ENCODE measurements at regions not wholly inside any gene's neighbourhood (a gene's known extent, or its start where the extent isn't known, plus 50 kb on each side); places are given as distances from the start of the nearest gene placed in this dataset.
"Not testable (repeated sequence)": the region's sequence is repeated elsewhere in the genome, so short reads cannot be mapped to it uniquely, and the experiment has no call there.

DNA sequence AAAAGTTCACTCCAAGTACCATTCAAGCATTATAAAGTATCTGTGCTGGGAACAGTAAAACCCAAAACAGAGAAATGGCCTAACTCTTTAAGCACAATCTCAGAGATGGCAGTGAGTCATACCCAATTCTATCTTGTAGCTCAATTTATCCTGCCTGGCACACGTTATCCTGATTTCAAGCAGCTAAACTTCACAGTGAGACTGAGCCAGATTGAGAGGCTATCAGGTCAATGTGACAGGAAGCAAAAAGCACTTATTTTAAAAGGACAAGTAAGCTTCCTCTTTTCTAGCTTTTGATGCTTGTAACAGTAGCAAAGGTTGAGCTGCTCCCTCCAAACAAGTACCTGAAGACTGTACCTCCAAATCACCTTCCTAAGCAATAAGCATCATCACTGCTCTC is 324.9 kb downstream of the NAF1 start:
- DNase-seq (ENCODE audit: low spot score), result no peak

DNA sequence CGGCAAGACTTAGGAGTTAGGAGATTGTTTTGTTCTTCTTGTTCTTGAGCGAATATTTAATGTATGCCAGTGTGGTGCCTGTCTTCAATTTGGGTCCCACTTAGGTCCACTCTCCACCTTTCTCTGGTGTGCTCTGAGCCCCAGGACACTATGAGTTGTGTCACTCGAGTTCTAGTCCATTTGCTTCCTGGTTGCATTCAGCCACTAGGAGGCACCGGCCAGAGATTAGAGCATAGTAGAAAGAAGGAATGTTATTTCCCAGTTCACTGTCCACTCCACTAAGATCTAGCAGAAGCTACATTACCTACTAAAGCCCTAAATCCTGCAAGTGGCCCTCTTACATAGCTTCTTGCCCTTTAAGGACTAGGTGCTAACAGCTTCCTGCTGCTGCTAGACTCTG is 326.9 kb downstream of the NAF1 start:
- DNase-seq (ENCODE audit: low spot score), result no peak

DNA sequence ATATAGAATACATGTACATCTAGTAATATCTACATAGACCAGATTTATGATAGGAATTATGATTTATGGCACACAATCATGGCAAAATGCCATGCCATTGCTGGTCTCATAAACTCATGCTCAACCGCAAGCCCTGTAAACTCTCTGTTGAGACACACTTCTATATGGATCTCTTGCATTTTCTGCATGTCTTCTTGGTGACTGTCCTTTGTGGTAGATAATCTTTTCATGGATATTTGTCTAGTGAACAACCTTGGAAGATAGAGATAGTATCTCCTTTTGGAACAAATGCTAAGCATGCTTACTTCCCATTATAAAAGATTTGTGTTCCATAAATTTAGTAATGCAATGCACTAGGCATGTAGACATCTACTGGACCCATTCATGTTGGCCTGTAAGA is 328.0 kb downstream of the NAF1 start:
- no peak for DNase-seq (ENCODE audit: low spot score)

DNA sequence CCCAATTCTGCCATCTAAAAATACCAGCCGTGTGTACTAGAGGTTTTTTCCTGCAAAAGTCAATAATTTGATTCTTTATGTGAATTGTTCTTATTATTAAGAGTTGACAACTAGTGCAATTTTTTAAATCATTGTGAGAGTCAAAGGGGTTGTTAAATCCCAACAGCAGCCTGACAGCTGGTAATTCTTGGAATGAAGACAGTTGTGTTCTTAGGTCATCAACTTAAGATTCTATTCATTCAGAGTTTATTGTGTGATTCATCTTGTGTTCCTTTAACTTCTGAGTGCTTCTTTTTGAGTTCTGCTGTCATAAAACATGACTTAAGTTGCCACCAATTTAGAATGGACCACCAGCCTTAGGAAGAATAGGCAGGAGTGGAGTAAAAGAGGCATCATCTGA is 329.0 kb downstream of the NAF1 start:
- DNase-seq (ENCODE audit: low spot score), result no peak

DNA sequence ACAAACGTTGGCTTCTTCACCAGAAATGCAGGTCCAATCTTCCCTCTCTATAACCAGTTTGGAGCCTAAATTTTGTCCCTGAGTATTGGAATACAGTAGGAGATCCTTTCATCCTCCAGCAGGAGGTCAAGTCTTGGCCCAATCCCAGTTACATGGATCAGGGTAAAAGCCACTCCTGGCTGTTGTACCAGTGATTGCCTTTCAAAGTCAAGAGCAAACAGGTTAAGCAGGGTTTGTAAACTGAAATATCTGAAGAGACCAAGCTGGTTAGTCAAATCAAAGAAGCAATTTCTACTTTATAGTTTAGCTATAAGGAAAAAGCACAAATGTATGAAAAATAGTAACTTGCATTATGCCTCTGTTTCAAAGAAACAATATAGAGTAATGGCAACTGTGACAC is 329.4 kb downstream of the NAF1 start:
- DNase-seq (ENCODE audit: low spot score), result no peak

DNA sequence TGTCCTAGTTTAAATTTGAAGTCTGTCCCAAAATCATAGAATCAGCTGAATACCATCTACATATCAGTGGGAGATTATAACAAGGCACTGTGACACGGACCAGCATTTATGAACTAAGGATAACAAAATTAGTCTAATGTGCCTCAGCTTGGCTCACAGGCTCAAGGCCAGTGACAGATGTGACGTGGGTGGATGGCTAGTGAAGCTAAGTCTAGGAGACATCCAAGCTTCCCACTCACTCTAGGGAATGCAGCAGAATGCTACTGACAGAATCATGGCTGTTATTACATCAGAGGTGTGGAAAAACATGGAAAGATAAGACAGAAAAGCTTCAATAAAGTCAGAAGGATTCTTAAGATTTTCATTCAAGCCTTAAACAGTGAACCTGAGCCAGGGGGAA is 329.9 kb downstream of the NAF1 start:
- no peak for DNase-seq (ENCODE audit: low spot score)

DNA sequence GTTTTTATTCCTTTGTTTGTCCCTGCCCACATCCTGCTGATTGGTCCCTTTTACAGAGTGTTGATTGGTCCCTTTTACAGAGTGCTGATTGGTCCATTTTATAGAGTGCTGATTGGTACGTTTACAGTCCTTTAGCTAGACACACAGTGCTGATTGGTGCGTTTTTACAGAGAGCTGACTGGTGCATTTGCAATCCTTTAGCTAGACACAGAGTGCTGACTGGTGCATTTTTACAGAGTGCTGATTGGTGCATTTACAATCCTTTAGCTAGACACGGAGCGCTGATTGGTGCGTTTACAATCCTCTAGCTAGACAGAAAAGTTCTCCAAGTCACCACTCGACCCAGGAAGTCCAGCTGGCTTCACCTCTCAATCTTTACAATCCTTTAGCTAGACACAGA is 330.4 kb downstream of the NAF1 start:
- not testable (repeated sequence) for DNase-seq (ENCODE audit: low spot score)

DNA sequence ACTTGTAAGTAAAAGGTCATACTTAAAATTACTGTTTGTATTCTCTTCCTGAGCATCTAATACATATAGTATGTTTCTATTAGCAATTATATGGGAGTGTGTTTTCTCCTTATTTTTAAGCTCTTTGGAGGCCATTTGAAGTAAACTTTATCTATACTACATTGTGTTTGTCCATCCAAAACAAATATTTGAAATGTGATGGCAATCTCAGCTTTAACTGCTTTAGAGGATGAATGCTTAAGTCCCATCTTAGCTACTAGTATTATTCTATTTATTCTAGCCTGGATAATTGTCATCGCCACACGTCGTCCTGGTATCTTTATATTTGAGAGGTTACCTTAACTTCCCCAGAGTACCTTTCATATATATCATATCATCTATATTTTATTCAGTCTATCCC is 335.8 kb downstream of the NAF1 start:
- DNase-seq (ENCODE audit: low spot score), result no peak

DNA sequence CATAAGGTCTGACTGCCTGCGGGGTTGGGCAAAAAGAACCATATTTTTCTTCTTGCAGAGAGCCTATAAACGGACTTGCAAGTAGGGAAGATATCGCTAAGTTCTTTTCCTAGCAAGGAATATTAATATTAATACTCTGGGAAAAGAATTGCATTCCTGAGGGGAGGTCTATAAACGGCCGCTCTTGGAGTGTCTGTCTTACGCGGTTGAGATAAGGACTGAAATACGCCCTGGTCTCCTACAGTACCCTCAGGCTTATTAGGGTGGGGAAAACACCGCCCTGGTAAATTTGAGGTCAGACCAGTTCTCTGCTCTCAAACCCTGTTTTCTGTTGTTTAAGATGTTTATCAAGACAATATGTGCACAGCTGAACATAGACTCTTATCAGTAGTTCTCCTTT is 349.3 kb downstream of the NAF1 start:
- not testable (repeated sequence) for DNase-seq (ENCODE audit: low spot score)

DNA sequence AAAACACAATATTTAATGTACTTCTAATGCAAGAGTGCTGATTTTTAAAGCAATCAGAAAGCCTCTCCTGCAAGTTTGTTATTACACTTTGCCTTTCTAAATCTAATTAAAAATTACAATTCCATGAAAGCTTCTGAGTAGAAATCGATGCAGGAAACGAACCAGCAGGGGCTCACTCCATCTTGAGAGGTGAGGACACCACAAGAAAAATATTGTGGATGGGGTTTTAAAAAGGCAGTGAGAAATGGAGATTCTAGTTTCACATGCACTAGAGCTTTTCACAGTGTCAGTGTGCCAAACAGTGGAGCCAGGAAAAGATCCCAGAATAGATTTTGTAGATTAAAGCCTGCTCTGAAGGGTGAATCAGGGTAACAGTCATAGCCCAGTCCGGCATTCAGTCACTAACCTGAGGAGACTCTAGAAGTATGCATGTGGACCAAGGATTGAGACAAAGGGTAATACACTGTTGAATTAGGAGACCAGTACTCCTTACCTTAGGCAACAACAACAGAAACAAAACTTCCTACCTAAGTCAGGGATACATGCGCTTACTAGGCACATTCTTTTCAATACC is 362.3 kb downstream of the NAF1 start:
- no peak for DNase-seq (ENCODE audit: low spot score)

DNA sequence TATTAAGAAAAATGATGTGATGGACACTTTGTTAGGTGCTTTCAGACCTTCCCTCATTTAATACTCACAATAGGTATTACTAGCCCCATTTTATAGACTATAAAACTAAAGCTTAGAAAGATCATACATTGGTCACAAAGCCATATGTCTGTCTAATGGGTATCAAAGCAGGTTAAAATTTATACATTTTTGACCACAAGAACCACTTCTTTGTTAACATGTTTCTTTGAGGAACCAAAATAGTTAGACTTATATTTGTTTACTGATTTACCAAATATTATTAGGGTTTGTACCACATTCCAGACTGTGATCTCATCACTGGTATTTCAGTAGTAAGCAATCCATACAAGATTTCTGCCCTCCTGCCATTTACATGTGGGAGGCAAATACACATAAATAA is 363.3 kb downstream of the NAF1 start:
- no peak for DNase-seq (ENCODE audit: low spot score)

DNA sequence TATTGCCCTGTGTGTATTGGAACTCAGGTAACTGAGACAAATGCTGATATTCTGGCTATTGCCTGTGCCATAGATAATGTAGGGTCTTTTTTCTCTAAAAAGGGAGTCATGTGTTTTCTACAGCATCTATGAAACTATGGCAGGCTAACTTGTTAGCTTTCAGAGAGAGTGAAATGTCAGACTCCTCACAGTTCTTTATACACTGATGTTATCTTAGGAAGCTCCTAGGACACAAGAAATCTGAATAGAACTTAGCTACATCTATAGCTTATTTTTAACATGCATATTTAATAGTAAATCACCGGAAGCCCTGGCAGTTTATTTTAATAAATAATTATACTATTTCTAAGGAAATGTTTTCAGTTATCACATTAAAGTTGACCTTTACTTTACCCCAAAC is 369.6 kb downstream of the NAF1 start:
- no peak for DNase-seq (ENCODE audit: low spot score)

DNA sequence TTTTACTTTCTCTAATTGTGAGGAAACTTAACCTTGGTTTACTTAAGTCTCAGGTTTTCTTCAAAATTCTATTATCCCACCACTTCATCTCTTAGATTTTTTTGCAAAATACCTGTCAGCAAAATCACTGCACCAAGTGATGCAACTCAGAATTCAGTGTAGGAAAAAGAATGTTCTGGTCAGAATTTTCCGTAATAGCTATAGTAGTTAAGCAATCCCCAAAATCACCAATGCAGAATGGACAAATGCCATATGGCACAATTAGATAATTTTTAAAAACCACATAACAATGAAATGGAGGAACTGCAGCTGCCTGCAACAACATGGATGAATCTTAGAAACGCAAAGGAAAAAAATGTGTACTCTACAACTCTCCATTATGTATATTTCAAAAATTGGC is 373.1 kb downstream of the NAF1 start:
- no peak for DNase-seq (ENCODE audit: low spot score)

DNA sequence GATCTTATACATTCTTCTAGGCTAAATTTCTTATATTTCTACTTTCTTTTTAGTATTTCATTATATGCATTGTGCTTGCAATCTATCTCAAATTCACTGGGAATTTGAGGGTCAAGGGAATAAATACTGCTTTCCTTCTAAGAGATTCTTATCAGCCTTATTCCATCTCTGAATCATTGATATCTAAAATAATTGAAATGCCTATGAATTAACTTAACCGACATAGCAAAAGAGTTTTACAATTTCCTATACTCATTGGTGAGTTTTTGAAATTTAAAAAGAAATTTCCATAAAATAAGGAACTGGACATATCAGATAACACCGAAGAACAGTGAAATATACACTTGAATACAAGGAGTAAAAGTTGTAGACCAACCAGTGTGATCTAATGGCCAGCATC is 373.7 kb downstream of the NAF1 start:
- DNase-seq (ENCODE audit: low spot score), result no peak

DNA sequence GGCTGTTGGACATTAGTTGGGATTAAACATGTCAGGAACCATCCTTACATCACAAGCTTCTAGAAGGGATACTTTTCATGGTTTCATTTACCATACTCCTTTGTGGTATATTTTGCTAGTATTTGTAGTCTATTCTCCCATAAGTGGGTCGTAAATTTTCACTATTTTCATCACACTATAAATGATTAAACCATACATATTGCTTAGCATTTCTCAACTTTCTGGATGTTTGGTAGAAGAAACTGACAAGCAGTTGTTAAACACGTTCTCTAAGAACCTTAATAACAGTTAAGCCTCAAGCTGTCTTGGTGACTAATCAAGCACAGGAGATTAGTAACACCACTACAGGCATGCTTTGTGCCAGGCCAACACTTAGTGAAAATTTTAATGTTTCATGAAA is 375.5 kb downstream of the NAF1 start:
- no peak for DNase-seq (ENCODE audit: low spot score)

DNA sequence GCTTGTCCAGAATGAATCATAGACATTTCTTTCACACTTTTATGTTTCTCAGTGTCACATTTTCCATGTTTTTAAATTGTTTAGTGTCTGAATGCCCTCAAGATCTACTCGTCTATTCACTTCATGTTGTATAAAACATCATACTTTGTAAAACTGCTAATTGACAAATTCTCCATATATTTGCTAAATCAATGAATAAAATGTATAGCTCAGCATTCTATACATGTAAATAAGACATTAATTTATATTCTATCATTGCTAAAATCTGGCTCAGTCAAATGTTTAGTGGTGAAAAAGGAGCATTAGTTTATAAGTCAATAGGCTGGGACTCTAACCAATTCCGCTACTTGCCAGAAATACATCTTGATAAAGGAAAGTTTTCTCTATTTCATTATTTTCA is 379.6 kb downstream of the NAF1 start:
- DNase-seq (ENCODE audit: low spot score), result no peak

DNA sequence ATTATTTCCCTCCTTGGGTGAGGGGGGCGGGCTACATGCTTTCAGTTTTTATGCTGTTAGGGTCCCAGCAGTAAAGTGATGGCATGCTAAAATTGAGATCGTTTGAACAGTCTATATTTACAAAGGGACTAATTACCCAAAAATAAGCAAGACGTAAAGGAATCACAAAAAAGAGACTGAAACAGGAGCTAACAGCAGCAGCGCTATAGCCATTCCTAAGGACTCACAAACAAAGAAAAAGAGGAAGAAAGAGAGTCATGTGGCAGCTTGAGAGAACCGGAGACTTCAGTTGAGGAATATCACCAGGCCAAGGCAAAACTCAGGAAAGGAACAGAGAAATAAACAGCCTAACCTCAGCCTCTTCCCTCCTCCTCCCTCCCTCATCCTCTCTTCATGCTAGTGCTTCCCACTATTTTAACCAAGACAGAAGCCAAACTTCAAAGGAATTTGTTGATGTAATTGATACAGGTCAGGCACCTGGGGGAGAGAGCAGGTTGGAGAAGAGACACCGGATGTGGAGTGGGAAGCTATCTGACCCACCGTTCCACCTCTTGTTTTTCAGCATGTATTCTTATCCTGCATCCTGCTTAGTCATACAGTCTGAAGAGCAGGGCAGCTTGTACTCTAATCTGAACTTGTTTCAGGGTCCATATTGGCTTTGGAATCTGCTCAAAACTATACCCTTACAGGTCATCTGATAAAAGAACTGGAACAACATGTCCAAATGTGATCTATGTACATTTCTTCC is 383.7 kb downstream of the NAF1 start:
- no peak for DNase-seq (ENCODE audit: low spot score)

DNA sequence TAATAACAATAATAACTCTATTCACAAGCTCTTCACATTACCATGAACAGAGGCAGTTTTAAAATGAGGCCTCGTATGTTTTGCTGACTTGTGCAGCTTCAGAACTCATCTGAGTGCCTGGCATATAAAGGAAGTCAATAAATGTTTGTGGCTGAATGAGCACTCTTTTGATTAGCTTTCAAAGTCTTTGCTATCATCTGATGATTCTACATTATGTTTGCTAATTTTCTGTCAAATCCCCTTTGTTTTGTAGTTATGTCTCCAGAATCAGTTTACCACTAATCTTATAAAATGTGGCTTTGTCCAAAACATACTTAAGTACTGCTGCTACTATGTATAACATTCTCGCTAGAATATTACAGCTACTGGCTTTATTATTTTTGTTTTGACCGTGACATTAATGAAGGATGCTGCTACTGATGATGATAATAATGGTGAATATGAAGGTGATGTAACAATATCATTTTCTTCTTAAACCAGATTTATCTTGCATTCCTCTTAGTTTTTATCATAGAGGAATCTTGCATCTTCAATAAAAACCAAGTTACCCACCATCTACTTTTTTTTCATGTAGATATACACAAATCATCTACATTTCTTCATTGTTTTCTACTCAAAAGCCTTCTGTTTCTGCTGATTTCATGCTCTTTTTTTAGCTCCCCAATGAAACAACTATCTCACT is 384.5 kb downstream of the NAF1 start:
- DNase-seq (ENCODE audit: low spot score), result no peak

DNA sequence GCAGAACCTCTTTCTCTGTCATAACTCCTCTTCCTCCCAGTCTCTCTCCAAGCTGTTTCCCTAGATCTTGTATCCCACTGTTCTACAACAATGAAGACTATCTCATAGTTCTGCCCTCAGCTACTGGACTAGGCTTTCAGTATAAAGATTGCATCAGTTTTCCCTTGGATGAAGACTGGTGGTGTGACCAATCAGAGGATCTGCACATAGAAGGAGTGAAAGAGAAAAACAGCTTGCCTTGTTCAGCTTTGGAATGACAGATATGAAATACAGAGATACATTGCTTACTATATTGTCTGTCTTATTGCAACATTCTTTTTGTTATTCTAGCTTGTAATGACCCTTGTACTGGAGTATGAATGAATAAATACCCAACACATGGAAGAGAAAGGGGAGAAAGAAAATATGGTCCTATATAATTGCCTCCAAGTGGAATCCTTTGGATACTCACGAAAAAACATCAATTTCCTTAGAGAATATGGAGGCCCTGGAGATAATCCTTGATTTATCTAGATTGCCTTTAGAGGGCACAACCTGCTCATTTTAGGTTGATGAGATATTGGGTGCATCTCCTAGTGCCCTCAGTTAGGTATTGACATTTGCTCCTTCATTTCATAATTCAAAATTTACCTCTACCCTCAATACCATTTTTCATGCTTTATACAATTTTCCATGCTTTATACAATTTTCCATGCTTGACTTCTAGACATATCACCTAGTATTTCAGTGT is 395.8 kb downstream of the NAF1 start:
- no peak for DNase-seq (ENCODE audit: low spot score)

DNA sequence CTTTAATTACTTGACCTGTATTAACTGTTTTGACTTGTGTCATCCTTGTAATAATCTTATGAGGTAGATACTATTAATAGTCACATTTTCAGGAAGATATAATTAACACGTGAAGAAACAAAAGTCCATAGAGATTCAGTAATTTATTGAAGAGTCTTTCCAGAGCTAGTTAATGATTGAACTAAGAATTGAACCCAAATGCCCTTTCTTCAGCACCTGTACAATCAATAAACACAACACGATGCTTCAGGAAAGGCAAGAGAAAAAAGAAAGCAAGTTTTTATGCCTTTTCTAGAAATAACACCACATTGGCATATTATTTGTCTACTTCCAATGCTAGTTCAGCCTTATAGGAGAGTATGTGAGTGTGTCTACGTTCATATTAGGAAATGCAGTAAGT is 399.6 kb downstream of the NAF1 start:
- no peak for DNase-seq (ENCODE audit: low spot score)

DNA sequence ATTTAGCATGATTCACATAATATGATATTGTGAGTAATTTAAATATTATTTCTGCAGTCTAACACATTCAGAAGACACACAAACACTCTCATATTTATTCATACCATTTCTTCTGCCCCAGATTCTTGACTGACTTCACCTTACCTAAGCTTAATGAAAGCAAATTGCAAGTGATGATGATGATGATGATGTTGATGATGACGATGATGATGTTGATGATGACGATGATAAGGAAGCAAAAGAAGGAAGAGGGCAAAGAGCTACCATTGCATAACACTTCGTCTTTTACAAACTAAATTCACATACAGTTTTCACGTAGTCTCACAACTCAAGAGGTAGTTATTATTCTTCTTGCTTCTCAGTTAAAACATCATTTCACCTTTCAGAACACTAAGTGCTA is 404.7 kb downstream of the NAF1 start:
- no peak for DNase-seq (ENCODE audit: low spot score)

DNA sequence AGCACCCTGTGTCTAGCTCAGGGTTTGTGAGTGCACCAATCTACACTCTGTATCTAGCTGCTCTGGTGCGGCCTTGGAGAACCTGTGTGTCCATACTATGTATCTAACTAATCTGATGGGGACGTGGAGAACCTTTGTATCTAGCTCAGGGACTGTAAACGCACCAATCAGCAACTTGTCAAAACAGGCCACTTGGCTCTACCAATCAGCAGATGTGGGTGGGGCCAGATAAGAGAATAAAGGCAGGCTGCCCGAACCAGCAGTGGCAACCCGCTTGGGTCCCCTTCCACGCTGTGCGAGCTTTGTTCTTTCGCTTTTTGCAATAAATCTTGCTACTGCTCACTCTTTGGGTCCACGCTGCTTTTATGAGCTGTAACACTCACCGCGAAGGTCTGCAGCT is 426.5 kb downstream of the NAF1 start:
- DNase-seq (ENCODE audit: low spot score), result not testable (repeated sequence)

DNA sequence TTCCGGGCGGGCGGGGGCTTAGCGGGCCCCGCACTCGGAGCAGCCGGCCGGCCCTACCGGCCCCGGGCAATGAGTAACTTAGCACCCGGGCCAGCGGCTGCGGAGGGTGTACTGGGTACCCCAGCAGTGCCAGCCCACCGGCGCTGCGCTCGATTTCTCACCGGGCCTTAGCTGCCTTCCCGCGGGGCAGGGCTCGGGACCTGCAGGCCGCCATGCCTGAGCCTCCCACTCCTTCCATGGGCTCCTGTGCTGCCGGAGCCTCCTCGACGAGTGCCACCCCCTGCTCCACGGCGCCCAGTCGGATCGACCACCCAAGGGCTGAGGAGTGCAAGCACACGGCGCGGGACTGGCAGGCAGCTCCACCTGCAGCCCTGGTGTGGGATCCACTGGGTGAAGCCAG is 427.1 kb downstream of the NAF1 start:
- DNase-seq (ENCODE audit: low spot score), result not testable (repeated sequence)
